GM12872 (cell line): ENCODE measurements at regions not wholly inside any gene's neighbourhood (a gene's known extent, or its start where the extent isn't known, plus 50 kb on each side); places are given as distances from the start of the nearest gene placed in this dataset.

Experiments used
- TF ChIP-seq, protein P1 (sequence below): IDR thresholded peaks from 3 replicates; pipeline ENCODE4 v1.5.1; 2011; ENCODE audit warnings: low read depth, mild to moderate bottlenecking, low read length, moderate library complexity; ENCODE audit not compliant: insufficient read depth

DNA sequence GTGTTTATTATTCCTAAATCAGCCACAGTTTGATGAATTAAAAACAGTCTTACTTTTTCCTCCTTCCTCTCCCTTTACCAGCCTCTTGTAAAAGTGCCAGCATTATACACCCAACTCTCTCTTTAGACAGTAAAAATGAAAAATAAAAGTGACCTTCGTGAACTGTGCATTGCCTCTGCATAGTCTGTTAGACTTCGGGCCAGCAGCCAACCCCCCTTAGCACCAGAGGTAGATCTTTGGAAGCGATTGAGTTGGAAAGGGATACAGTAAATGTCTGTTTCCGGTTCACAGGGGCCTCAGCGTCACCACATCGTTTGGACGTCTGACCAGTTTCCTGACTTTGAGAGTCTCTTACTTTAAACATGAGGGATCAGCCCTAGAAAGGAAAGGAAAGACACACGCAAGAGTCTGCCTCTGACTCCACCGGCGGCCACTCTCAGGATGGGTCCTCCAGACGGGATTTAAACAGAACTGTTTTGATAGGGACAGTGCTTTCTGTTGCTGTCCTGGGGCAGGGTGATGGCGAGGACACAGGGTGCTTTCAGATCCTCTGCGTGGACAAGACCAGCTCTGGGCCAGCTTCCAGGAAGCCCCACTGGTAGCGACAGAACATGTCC is 206.6 kb upstream of the PREP start:
- TF ChIP-seq, protein P1, sequence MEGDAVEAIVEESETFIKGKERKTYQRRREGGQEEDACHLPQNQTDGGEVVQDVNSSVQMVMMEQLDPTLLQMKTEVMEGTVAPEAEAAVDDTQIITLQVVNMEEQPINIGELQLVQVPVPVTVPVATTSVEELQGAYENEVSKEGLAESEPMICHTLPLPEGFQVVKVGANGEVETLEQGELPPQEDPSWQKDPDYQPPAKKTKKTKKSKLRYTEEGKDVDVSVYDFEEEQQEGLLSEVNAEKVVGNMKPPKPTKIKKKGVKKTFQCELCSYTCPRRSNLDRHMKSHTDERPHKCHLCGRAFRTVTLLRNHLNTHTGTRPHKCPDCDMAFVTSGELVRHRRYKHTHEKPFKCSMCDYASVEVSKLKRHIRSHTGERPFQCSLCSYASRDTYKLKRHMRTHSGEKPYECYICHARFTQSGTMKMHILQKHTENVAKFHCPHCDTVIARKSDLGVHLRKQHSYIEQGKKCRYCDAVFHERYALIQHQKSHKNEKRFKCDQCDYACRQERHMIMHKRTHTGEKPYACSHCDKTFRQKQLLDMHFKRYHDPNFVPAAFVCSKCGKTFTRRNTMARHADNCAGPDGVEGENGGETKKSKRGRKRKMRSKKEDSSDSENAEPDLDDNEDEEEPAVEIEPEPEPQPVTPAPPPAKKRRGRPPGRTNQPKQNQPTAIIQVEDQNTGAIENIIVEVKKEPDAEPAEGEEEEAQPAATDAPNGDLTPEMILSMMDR = no peak

DNA sequence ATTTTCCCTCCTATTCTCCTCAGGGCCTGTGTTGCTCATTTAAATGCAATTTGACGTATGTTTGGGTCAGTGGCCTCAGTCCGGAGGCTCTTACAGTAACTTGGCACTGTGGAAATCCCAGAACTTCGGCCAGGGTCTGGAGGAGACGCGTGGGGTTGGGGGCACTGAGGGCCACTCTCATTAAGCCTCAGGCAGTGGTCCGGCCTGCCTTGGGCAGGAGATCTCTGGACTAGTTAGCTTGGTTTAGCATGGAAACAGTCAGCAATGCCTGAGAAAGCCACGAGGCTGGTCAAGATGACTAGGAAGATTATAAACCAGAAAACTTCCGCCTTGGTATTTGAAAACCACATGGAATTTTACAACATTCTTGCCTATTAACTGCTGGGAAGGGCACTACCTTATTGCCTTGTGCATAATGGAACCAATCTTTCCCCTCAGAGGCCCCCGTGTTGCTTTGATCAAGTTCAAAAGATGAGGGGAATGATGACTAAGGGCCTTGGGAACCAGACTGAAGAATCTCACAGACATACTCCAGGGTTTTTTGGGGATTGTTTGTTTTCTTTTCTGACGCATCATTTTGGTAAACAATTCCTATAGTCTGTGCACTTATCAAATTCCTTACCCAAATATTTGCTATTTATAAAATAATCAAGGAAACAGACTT is 206.0 kb upstream of the PREP start:
- TF ChIP-seq, protein P1 = no peak

DNA sequence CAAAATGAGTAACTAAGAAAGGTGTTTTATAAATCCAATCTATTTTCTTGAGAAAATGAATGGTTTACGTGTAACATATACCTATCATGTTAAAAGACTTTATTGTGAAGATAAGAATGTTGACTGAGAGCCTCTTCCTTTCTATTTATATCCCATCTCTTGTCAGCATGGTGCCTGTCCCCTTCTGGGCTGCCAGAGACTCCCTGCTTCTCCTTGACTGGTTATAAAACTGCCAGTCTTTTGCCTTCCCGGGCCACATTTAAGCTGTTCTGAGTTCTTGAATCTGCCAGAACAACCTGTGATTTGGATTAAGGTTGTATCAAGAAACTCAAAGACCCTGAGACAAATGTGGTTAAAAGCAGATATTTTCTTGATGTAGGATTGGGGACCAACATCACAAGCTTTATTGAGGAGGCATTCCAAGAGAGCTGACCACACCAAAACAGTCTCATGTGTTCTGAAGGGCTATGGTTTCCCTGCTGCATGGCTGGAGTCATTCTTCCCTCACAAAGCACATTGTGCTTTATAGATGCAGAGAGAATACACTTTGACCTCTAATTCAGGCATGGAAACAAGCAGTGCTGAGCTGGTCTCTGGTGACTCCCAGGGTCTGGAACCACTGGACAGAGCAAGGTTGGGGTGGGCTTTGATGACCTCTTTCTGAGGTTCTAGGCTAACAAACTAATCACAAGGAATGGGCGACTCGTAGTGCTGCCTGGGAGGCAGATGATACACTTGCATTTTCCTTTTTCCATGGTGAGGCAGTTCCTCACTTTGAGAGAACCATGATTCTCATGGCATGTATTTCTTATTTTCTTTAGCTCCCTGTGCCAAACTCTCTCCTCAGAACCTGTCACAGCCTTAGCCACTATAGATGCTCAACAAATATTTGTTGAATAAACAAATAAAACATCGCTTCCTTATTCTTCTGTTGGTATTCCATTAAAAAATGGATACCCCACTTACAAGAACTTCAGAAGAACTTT is 205.0 kb upstream of the PREP start:
- TF ChIP-seq, protein P1 = no peak

DNA sequence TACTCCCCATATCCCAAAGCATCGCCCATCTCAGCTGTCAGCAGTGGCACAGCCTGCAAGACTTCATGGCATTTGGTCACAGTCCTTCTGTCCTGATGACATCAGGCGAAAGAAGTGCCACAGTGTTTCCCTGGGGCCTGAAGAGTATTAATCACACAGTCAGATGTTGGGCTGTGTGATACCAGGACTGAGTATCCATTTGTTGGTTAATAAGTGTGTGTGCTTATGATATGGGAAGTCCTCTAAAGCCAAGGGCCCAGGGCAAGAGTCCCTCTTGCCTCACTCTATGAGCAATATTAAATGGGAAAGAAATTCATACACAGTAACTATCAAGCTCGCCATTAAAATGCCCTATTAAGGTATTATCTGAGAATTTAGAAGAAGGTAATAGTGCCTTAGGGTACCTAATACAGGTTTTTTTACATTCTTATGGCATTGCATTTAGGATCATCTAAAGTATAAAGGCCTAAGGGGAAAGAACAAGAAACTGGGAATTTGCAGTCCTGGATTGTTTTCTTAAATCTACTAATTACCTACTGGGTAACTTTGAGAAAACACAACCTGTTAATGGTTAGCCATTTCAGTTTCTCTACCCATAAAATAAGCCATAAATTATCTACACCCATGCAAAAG is 204.1 kb upstream of the PREP start:
- TF ChIP-seq, protein P1 = no peak

DNA sequence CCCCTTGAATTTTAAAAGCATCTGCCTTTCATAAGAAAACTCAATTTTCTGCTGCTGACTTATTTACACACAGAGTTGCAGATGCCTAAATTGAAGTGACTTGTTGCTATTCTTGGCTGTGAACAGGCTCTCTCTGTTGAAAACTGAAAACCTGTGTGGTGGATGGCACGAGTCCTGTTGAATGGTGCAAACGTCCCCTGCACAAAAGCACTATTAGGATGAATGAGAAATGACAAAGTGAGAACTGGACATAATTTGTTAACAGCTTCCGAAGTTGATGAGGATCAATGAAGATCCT is 201.7 kb upstream of the PREP start:
- TF ChIP-seq, protein P1 = no peak

DNA sequence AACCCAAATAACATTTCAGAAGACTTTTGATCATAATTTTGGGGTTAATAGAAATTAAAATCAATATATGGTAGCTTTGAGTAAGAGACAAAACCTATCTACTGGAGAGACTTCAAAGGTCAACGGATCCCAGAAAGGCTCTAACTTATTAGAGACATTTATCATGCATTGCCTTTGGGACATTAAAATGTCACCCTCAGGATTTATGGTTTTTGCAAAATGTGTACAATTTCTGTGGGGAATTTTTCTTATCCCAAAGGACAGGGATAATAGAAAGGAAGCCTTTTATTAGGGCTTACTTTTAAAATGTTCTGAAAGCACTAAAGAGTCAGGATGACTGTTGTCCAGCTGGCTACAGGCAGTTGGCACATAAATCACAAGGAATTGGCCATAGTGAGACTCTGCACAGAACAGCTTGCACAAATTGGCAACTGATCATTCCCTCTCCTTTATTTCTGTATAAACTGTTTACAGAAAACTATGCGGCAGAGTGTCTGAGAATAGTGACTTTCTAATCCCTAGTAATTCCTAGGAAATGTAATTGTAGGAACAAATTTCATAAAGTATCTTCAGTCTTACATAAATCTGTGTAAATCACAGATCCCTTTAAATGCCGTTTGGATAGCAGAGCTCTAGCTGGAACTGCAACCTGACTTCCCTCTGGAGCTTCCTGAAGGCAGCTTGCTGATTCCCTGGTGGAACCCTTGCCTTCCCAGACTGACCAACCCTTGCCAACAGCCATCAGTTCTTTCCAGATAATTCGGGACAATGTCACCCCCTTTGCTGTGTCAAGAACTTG is 201.1 kb upstream of the PREP start:
- TF ChIP-seq, protein P1 = no peak
